ENCODE measurements at regions not wholly inside any gene's neighbourhood (a gene's known extent, or its start where the extent isn't known, plus 50 kb on each side); places are given as distances from the start of the nearest gene placed in this dataset.

- no peak overlapping the region for H3K4me3 ChIP-seq (ENCODE audit: low read length in 3 of 3)
- no peak for DNase-seq
- H3K9ac ChIP-seq (ENCODE audit: low read length in 3 of 3): no peak overlapping the region
- no peak for FAIRE-seq
- no peak for TF ChIP-seq CTCF (IDR thresholded peaks at IDR 0.05; ENCODE audit: borderline replicate concordance, extremely low read depth, insufficient read depth)
- H3K27me3 ChIP-seq (ENCODE audit: control insufficient read depth, insufficient read depth, low read length): no peaks in the 10 kb centered on the region
- no peaks in the 10 kb centered on the region for H3K36me3 ChIP-seq (ENCODE audit: control insufficient read depth in 2 of 3, insufficient read depth in 3 of 3, low read length in 3 of 3)
- intact Hi-C loops (cut with DNase I): no loop called here
- H3K9me3 ChIP-seq (ENCODE audit: control insufficient read depth in 2 of 3, insufficient read depth in 1 of 3, low read length in 3 of 3): no peaks in the 10 kb centered on the region
- no peaks in the 10 kb centered on the region for H3K4me1 ChIP-seq (ENCODE audit: control insufficient read depth in 2 of 3, insufficient read depth in 2 of 3, low read depth in 1 of 3, low read length in 3 of 3)
- no peak overlapping the region for H3K27ac ChIP-seq (ENCODE audit: low read depth in 2 of 2, low read length in 2 of 2)
Observed at GRCh38 chr3:27986234-27986879, 255.1 kb upstream of the CMC1 start.

- TF ChIP-seq CTCF (IDR thresholded peaks at IDR 0.05; ENCODE audit: borderline replicate concordance, extremely low read depth, insufficient read depth): no peak
- no peak for FAIRE-seq
Observed at GRCh38 chr3:27990324-27990723, 251.1 kb upstream of the CMC1 start.

DNA sequence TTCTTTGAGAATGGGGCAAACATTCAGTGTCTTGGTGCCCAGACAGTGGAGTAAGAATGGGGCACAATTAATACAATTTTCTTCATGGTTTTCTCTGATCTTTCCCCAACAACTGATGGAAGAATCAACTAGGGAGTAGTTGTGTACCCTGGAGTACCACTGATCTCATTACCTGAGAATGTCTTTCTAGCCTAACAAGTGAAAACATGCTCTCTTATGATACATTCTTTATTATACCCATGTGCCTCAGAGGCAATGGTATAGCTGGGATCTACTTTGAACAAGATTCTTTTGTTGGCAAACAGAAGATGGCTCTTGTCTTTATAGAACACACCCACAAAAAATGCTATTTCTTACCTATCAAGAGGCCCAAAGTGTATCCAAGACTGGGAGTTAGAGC is 250.6 kb upstream of the CMC1 start:
- no peak for FAIRE-seq
- Histone ChIP-seq H3K27ac (ENCODE audit: low read depth in 2 of 2, low read length in 2 of 2) (no peak overlapping the region), H3K4me3 (ENCODE audit: low read length in 3 of 3) (no peak overlapping the region), H3K36me3 (ENCODE audit: control insufficient read depth in 2 of 3, insufficient read depth in 3 of 3, low read length in 3 of 3) (no peaks in the 10 kb centered on the region), H3K9me3 (ENCODE audit: control insufficient read depth in 2 of 3, insufficient read depth in 1 of 3, low read length in 3 of 3) (no peaks in the 10 kb centered on the region), H3K4me1 (ENCODE audit: control insufficient read depth in 2 of 3, insufficient read depth in 2 of 3, low read depth in 1 of 3, low read length in 3 of 3) (no peaks in the 10 kb centered on the region), H3K9ac (ENCODE audit: low read length in 3 of 3) (no peak overlapping the region), H3K27me3 (ENCODE audit: control insufficient read depth, insufficient read depth, low read length) (no peaks in the 10 kb centered on the region)
- intact Hi-C loops (cut with DNase I): no loop called here
- TF ChIP-seq CTCF (IDR thresholded peaks at IDR 0.05; ENCODE audit: borderline replicate concordance, extremely low read depth, insufficient read depth): no peak
- no peak for DNase-seq

More at GRCh38 chr3:27990324-27990723, 251.1 kb upstream of the CMC1 start:
- Histone ChIP-seq H3K27ac (ENCODE audit: low read depth in 2 of 2, low read length in 2 of 2) (no peak overlapping the region), H3K9ac (ENCODE audit: low read length in 3 of 3) (no peak overlapping the region), H3K4me1 (ENCODE audit: control insufficient read depth in 2 of 3, insufficient read depth in 2 of 3, low read depth in 1 of 3, low read length in 3 of 3) (no peaks in the 10 kb centered on the region), H3K9me3 (ENCODE audit: control insufficient read depth in 2 of 3, insufficient read depth in 1 of 3, low read length in 3 of 3) (no peaks in the 10 kb centered on the region), H3K4me3 (ENCODE audit: low read length in 3 of 3) (no peak overlapping the region), H3K27me3 (ENCODE audit: control insufficient read depth, insufficient read depth, low read length) (no peaks in the 10 kb centered on the region), H3K36me3 (ENCODE audit: control insufficient read depth in 2 of 3, insufficient read depth in 3 of 3, low read length in 3 of 3) (no peaks in the 10 kb centered on the region)
- intact Hi-C loops (cut with DNase I): no loop called here
- no peak for DNase-seq

- no peak for TF ChIP-seq CTCF (IDR thresholded peaks at IDR 0.05; ENCODE audit: borderline replicate concordance, extremely low read depth, insufficient read depth)
- Histone ChIP-seq H3K4me3 (ENCODE audit: low read length in 3 of 3) (no peak overlapping the region), H3K9ac (ENCODE audit: low read length in 3 of 3) (no peak overlapping the region), H3K27ac (ENCODE audit: low read depth in 2 of 2, low read length in 2 of 2) (no peak overlapping the region), H3K27me3 (ENCODE audit: control insufficient read depth, insufficient read depth, low read length) (no peaks in the 10 kb centered on the region), H3K9me3 (ENCODE audit: control insufficient read depth in 2 of 3, insufficient read depth in 1 of 3, low read length in 3 of 3) (no peaks in the 10 kb centered on the region), H3K36me3 (ENCODE audit: control insufficient read depth in 2 of 3, insufficient read depth in 3 of 3, low read length in 3 of 3) (no peaks in the 10 kb centered on the region), H3K4me1 (ENCODE audit: control insufficient read depth in 2 of 3, insufficient read depth in 2 of 3, low read depth in 1 of 3, low read length in 3 of 3) (no peaks in the 10 kb centered on the region)
- no peak for DNase-seq
- intact Hi-C loops (cut with DNase I): no loop called here
- FAIRE-seq: no peak
Observed at GRCh38 chr3:27993051-27993450, 248.4 kb upstream of the CMC1 start.
